Anterior cingulate cortex (tissue), 58 donors: ENCODE measurements at regions not wholly inside any gene's neighbourhood (a gene's known extent, or its start where the extent isn't known, plus 50 kb on each side); places are given as distances from the start of the nearest gene placed in this dataset.
A peak's percentile ranks its signal among the peaks of the same experiment; 100 is the strongest.
"Not testable (repeated sequence)": the region's sequence is repeated elsewhere in the genome, so short reads cannot be mapped to it uniquely, and the experiment has no call there.

Source experiments
- DNase-seq, 58 donors: peaks; one replicate each; lab custom pipeline; 2025; lab: John Stamatoyannopoulos, UW

GRCh38 chr3:55162031-55162795 lies 234.4 kb upstream of the LRTM1 start:
- no peak for DNase-seq

GRCh38 chr3:55161231-55161630 lies 233.4 kb upstream of the LRTM1 start:
- no peak for DNase-seq

GRCh38 chr3:55160241-55160983 lies 232.6 kb upstream of the LRTM1 start:
- DNase-seq, result peak in 1 of 58 donors; percentile 2

- no peak for DNase-seq
Measured at GRCh38 chr3:55159711-55160110, 231.9 kb upstream of the LRTM1 start.

GRCh38 chr3:55159016-55159415 lies 231.2 kb upstream of the LRTM1 start:
- no peak for DNase-seq

- DNase-seq, result no peak
Measured at GRCh38 chr3:55158345-55158744, 230.5 kb upstream of the LRTM1 start.

GRCh38 chr3:55157731-55158130 lies 229.9 kb upstream of the LRTM1 start:
- DNase-seq, result no peak

GRCh38 chr3:55156851-55157650 lies 229.2 kb upstream of the LRTM1 start:
- DNase-seq, result no peak

- DNase-seq, result no peak
Measured at GRCh38 chr3:55147856-55148720, 220.2 kb upstream of the LRTM1 start.

- no peak for DNase-seq
Measured at GRCh38 chr3:55147406-55147805, 219.5 kb upstream of the LRTM1 start.

- DNase-seq, result no peak
Measured at GRCh38 chr3:55146216-55146615, 218.4 kb upstream of the LRTM1 start.

GRCh38 chr3:55144015-55144673 lies 216.3 kb upstream of the LRTM1 start:
- DNase-seq, result no peak

- no peak for DNase-seq
Measured at GRCh38 chr3:55143336-55143735, 215.5 kb upstream of the LRTM1 start.

GRCh38 chr3:55136291-55136690 lies 208.4 kb upstream of the LRTM1 start:
- not testable (repeated sequence) for DNase-seq

GRCh38 chr3:55128225-55128823 lies 200.5 kb upstream of the LRTM1 start:
- DNase-seq, result no peak

- no peak for DNase-seq
Measured at GRCh38 chr3:55127565-55127964, 199.7 kb upstream of the LRTM1 start.

GRCh38 chr3:55124371-55124770 lies 196.5 kb upstream of the LRTM1 start:
- no peak for DNase-seq
